Fibroblast of the conjunctiva (primary cell): ENCODE measurements at regions not wholly inside any gene's neighbourhood (a gene's known extent, or its start where the extent isn't known, plus 50 kb on each side); places are given as distances from the start of the nearest gene placed in this dataset.
A peak's percentile ranks its signal among the peaks of the same experiment; 100 is the strongest.

Source experiments
- DNase-seq: peaks from one replicate; pipeline ENCODE4 v3.0.0-alpha.2; 2010; ENCODE audit warnings: low read depth

DNA sequence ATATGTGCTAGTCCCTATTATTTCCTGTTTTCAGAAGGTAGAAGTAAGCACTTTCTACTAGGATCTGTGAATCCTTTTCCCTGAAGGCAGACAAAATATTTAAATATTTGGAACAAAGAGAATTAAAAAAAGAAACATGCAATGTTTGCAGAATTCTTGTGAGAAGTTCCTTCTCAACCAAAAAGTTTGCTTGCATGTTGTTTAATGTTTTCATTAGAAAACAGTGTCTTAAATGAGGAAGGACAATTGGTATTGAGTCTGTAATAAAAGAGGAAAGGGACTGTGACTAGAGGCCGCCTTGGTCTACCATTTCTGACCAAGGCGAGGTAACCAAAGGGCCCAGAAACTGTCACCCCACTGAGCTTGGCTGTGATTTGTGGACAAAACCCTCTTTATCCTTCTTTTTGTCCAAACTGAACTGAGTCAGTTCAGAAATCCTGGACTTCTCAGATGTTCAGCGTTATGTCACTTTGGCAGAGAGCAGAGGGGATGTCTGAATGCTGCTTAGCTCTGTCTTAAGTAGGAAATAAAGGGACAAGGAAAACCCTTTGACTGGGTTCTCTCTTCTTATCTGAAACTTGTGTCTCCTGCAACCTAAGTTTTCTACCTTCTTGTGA, 129.8 kb upstream of the CPM start:
- DNase-seq = no peak

DNA sequence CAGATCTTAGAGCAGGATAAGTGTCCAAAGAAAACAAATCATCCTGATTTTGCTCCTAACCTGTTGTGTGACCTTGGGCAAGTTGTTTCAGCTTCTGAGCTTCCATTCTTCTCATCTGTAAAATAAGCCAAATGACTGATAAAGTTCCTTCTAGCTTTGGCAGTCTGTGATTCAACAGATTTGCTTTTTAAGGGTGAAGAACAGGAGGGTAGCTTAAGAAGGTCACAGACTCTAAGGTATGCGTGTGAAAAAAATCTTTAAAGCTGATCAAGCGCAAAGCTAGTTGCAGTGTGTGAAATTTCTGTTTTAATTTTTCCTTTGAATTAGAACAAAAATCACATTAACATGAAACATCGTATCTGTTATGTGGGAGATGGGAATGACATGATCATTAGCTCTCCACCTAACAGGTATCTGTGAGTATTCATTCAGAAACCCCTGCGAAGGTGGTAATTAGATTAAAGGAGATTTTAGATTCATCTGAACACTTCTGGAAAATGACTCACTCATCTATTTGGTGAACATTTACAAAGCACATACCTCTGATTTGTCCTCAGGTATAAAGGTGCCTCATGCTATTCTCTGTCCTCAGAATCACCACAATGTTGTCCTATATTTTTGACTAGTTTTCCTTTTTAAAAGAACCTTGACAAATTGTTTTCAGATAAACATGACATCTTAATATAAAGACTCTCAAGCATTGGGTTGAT, 131.9 kb upstream of the CPM start:
- DNase-seq = no peak

DNA sequence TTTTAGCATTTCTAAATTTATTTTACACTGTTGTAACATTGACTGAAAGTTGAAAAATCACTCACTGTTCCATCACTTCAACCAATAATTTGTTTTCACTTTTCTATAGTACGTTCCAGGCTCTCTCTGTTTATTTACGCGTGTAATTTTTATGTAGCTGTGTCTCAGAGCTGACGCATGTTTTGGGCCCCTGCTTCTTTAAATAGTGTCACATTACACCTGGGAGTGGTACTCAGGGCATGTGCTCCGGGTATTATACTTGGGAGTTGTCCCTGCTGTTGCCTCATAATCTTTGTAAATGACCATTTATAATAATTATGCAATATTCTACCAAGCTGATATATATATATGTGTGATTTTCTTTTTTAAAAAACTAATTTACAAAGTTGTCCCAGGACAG, 132.8 kb upstream of the CPM start:
- no peak for DNase-seq

DNA sequence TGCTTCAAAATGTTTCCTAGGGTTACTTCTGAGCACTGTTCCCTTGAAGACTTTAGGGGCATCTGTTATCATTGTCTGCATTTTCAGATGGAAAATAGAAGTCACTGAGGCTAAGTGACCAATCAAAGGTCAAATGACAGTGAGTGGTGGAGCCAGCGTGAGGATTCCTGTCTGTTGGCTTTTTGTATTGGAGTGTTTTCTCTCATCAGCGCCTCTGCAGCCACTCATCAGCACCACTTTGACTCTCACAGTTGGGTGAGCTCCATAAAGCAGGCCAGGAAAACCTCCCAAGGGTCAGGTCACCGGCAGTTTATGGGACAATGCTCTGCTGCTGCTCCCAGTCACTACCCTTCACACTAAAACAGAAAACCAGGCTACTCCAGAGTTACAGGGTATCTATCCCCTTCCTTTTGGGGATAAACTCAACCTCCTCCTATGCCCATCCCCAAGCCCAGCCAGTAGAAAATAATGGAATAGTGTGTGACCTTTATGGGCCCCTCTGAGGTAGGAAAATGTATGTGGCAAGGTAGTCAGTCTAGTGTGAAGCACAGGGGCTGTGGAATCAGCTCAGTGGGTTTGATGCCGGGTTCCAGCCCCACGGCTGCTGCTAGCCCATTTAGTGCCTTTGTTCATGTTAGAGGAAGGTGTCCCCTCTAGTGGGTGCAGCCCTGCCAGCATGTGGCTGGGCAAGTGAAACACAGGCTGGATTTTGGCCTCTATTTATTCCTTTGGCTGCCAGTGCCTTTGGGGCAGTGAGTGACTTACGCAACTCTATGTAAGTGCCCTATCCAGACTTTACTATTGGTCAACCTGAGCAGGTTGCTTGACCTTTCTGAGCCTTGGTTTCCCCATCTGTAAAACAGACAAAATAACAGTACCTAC, 133.8 kb upstream of the CPM start:
- no peak for DNase-seq

DNA sequence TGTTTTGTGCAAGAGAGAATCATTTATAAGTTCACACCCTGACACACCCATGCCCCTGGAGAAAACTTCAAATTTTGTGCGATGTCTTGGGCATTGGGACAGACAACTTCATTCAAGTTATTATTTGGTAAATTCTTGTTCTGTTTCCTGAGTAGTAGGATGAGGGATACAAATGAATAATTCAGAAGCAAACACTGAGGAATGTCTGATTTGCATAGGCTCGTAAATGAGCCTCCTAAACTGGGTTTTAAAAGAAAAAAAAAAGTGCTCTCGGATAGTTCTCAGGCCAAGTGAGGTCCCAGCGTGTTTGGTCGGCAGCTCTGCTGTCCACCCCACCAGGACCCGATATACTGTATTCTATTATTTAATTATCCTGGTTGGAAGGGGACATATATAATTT, 134.7 kb upstream of the CPM start:
- no peak for DNase-seq

DNA sequence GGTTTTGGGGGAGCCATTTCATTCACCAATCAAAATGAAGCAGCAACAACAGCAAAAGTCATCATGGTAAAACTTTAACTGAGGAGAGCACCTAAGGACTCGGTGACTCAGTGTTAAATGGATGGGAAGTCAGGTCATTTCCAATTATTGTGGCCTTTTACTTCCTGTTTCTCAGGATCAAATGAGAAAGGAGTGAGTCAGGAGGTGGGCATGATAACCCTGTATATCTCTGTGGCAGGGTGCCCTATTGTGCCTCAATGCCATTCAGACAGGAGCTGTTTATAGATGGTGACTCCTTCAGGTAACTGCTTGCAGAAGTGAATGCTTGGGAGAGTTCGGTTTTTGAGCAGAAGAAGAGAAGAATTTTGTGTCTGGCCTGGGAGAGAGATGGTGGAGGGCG, 135.5 kb upstream of the CPM start:
- no peak for DNase-seq

DNA sequence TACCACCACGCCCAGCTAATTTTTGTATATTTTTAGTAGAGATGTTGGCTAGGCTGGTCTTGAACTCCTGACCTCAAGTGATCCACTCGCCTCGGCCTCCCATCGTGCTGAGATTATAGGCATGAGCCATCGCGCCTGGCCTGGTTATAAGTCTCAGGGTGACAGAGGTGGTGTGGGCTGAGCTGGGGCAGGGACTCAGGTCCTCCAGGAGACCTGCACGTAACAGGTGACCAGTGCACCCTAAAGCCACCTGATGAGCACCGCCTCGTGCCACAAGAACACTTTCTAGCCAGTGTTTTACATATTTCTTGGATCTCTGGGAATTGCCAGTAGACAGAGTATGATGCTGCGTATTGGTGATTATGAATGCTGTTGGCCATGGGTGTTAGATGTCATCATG, 136.5 kb upstream of the CPM start:
- no peak for DNase-seq

DNA sequence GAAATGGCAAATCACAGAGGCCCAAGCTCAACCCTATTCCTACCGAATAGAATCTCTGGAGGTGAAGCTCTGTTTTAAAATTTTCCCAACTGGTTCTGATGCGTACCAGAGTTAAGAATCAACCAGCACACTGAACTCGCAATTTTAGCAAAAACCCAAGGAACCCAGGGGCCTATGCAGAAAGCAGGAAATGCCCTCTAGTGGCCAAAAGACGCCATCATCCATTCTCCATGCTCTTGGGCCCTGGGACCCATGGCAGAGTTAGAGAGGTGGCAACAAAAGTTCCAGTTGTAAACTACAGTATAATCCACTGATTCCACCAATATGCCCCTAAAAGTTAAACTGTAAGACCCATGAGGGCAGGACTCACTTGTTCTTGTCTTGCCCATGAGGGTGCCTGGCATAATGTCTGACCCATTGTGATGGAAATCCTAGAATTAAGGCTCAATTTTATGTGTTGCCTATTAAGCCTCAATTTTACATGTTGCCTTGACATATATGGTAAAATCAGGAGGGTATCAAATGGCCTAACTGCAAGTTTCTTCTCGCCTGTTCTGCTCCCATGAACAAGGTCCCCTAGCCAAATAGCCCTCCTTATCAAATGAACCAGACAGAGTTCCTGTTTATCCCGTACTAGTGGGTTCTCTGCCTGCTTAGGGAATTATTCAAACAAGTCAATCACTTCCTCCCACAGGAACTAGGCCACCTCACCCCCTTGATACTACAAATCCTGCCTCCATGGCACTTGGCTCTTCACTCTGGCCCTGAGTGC, 137.5 kb upstream of the CPM start:
- peak; percentile 54 for DNase-seq

DNA sequence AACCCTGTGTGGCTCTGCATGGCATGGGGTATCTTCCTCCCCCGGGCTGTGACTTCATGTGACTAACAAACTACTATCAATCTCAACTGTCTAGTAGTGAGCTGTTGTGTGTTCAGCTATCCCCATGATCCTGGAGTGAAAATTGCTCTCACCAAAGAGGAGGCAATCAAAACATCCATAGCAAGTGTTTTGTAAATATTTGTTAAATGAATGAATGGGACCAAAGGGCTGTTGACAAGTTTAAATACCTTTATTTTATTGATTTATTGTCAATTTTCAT, 138.1 kb upstream of the CPM start:
- DNase-seq = no peak

DNA sequence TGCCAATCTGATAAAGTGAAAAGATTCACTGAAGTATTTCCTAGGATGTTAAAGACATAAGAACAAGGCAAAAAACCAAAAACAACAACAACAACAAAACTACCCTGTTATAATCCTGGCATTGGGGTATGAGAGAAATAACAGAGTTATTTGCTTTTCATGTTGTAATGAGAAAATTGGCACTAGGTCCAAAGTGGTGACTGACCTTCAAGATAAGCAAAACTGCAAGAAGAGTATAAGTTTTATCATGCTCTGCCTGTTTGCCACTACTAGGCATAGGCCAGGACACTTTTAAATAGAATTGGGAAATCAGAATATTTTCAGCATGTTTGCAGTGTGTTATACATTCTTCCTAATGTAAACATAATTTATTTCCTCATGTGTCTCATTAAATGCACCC, 140.1 kb upstream of the CPM start:
- no peak for DNase-seq

DNA sequence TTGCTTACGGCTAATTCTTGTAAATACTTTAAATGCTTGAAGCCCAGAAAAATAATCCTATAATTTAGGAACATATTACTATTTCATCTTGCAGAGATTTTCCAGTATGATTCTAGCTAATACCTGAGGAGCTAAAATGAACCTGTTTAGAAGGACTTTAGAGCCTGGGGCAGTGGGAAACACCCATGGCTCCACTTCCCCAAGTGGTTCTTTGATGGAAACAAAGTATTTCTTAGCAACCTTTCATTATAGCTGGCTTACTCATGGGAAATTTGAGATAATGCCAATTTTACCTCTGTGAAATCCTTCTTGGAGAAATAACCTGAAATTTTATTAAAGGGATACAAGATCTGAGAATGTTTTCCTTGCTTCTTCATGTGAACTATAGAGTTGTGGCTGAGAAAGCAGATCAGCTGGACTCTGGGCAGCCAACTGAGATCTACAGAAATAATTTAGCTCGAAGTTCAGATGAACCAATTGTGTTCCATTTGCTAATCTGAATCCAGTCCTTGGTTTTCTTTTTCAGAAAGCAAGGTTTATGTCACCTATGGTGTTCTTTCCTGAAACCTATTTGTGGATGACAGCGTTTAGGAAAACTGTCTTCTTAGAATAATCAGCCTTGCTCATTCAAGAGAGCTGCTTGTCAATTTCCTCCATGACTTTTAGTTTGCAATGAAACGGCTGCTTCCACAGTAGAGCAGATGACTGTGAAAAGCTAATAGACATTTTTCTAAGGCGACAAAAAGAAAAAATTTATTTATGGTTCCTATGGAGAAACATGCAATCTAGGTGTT, 141.8 kb upstream of the CPM start:
- DNase-seq = no peak

DNA sequence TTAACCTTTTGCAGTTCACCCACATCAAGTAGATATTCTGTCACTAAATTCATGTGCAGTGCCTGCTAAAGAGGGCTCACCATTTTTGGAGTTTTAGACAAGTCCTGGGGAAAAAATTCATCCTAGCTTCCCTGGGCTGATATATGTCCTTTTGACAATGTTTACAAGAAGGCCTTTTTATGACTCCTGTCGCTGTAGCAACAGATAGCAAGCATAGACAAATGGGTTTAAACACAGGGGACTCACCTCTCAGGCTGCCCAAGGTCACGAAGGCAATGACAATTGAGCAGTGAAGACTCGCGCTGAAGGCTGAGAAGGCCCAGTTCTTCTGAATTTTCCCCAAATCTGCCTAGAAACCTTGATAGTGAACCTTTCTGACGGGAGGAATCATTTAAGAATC, 150.7 kb upstream of the CPM start:
- no peak for DNase-seq

DNA sequence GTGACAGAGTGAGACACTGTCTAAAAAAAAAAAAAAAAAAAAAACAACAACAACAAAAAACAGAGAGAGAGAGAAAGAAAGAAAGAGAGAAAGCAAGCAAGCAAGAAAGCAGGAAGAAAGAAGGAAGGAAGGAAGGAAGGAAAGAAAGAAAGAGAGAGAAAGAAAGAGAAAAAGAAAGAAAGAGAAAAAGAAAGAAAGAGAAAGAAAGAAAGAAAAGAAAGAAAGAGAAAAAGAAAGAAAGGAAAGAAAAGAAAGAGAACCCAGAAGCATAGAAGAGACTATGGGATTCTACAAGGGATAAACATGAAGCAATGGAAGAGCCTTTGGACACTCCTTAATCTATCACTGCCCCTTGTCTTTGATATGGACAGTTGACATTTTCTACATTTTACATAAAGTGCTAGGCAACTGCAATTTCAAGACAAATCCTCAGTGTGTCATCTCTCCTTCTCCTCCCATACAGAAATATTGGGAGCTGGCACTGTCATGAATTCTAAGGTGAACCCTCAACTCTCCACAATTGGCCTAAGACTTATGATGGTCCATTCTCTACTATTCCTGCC, 151.9 kb upstream of the CPM start:
- no peak for DNase-seq

DNA sequence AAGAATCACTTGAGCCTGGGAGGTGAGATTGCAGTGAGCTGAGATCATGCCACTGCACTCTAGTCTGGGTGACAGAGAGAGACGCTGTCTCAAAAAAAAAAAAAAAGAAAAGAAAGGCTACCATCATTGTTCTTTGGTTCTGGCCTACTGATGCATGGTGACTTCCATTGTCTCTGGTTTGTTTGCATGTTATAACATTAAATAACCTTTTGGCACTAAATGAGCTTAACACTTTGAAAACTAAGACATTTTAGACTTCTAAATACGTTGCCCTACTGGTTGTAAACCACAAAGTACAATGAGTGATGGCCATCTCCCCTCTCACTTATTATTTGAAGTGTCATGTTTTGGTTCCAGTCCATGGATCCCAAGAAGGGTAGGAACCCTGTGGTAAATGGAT, 152.9 kb upstream of the CPM start:
- DNase-seq = no peak

DNA sequence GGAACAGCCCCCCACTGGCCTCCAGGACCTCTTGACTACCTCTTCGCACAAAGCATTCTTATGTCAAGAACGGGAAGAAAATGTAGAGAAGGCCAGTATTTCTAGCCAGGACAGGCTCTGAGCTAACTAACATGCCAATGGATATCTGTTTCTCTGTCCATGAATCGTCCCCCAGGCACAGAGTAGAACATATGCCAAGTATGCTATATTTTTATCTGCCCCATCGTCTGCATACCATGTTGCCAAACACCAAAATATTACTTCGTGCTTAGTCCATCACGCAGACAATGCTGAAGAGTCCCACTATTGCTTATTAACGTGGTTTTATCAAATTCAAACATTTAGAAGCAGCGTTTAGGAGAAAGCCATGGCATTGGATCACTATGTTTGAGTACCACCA, 151.4 kb upstream of the CPSF6 start:
- DNase-seq = no peak

DNA sequence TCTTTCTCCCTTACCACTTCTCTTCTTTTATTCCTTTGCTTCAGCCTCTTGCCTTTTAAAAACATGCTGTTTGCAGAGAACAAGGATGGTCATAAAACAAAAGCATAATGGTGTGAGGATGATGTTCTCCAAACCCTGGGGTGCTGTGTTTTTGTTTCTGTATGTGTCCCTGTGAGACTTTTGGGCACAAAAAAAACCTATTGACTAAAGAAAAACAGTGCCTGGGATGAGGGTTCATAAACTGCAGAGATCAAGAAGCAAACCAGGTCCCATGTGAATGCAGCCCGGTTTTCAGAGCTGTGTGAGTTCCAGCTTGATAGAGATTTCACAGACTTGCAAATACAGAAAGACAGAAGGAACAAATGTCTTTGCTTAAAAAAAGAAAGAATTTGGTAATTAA, 148.6 kb upstream of the CPSF6 start:
- DNase-seq = no peak

DNA sequence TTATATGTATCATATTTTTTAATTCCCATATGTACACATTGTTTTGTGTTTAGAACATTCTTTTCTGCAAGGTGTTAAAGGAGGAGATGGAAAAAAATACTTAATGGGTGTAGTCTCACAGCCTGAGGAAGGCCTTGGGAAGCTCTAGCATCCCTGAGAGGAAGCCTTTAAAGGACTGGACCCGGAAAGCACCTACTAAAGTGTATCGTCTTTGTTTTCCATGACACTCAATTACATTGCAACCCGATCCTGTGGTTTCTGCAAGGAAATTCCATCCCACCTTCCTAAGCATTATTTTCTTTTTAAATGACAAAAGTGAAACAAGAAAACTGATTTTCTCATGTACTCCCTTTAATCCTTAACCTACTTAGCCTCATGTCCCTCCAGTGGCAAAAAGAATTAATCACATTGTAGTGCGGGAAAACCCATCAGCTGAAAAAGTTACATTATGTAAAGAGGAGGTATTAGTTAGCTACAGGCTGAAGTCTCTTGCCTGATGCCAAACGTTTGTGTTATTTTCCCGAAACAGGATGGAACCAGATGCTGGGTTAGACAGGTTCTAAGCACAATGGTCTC, 147.8 kb upstream of the CPSF6 start:
- no peak for DNase-seq

DNA sequence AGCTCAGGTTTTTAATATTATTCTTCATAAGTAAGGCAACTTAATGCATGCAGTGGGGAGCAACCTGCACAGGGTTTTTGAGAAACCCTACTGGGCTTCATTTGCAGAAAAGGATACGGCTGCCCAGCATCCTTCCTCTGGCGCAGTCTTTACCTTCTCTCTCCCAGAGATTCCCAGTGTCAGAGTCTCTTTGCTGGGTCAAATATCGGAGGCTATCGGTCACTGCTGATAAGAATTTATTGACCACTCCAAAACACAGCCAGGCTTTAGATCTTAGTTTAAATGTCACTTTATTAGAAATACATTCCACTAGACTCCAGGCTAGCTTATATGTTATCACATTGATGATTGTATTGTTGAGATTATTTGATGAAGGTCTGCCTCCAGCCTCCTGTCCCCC, 147.2 kb upstream of the CPSF6 start:
- no peak for DNase-seq

DNA sequence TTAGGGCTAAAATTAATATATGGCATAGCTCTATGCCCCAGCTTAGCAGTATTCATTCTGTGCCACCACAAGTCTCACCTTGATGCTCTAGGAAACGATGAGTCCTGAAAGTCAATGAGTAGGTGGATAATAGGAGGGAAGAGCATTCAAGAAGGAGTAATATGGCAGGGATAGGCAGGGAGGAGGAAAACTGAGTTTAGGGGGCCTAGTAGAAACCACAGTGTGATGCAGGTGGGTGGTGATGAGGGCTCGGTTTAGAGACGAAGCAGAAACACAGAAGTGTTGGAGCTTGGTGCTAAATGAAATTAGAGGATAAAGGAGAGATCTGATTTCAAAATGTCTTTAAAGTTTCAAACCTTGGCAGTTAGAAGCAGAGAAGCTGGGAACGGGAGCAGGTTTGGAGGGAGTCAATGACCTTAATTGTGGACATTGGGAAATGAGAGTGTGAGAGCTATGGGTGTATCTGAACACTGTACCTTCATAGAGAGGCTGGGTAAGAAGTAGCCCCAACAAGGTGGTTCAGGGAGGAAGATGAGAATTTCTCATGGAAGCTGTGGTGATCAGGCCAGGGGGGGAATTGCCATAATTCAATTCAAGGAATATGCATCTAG, 144.7 kb upstream of the CPSF6 start:
- DNase-seq = no peak

DNA sequence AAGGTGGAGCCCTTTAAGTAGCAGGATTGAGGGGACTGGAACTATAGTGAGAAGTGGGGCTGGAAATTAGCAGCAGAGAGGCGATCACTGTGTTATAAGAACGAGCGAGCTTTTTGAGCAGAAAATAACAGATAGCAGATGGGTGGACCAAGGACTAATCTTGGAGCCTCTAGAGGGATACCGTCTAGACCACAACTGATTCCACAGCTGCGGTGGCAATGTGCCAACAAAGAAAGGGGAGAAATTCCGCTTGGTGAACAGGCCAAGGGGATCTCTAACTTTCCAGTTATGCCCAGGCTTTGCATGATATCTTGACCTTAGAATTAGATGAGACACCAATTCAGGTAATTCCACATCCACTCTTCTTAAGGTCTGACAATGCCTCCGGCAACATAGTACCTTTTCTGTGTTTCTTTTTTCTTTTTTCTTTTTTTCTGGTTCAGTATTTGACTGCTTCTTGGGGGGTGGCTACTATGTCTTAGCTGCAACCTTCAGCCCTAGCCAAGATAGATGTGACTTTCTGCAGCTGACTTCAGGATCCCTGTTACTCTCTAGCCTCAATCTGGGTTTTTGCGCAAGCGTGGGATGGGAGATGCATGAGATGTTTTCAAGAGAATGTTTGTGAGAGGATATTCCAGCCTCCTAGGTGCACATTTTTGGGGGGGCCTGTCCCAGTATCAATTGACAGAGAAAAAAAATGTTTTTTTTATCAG, 143.4 kb upstream of the CPSF6 start:
- no peak for DNase-seq
